ENCODE measurements at regions not wholly inside any gene's neighbourhood (a gene's known extent, or its start where the extent isn't known, plus 50 kb on each side); places are given as distances from the start of the nearest gene placed in this dataset.
"Not testable (repeated sequence)": the region's sequence is repeated elsewhere in the genome, so short reads cannot be mapped to it uniquely, and the experiment has no call there.

DNA sequence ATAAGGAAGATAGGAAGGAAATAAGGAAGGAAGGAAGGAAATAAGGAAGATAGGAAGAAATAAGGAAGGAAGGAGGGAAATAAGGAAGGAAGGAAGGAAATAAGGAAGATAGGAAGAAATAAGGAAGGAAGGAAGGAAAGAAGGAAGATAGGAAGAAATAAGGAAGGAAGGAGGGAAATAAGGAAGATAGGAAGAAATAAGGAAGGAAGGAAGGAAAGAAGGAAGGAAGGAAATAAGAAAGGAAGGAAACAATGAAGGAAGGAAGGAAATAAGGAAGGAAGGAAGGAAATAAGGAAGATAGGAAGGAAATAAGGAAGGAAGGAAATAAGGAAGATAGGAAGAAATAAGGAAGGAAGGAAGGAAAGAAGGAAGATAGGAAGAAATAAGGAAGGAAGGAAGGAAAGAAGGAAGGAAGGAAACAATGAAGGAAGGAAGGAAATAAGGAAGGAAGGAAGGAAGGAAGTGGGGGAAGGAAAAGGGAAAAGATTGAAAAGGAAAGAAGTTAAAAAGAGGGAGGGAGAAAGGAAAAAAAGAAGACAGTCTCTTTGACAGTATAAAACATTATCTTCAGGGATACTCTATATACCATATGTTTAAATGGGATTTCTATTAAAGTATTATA lies 227.1 kb downstream of the SP3 start:
- H3K4me3 Mint-ChIP-seq; ATAC-seq (replicated peaks): not testable (repeated sequence)

GRCh38 chr2:173739006-173739405 lies 226.2 kb downstream of the SP3 start:
- Mint-ChIP-seq H3K9me3 (peaks cover 4% of the 10 kb centered on the region), H3K4me3 (no peak overlapping the region), H3K36me3 (ENCODE audit: low read depth) (no peaks in the 10 kb centered on the region), H3K4me1 (no peaks in the 10 kb centered on the region), H3K27ac (no peak overlapping the region), H3K27me3 (peaks cover 17% of the 10 kb centered on the region)
- ATAC-seq (replicated peaks) = no peak

More for the DNA sequence above, 227.1 kb downstream of the SP3 start:
- not testable (repeated sequence) for H3K9me3 Mint-ChIP-seq; H3K4me1 Mint-ChIP-seq; H3K27me3 Mint-ChIP-seq; H3K36me3 Mint-ChIP-seq (ENCODE audit: low read depth); H3K27ac Mint-ChIP-seq

DNA sequence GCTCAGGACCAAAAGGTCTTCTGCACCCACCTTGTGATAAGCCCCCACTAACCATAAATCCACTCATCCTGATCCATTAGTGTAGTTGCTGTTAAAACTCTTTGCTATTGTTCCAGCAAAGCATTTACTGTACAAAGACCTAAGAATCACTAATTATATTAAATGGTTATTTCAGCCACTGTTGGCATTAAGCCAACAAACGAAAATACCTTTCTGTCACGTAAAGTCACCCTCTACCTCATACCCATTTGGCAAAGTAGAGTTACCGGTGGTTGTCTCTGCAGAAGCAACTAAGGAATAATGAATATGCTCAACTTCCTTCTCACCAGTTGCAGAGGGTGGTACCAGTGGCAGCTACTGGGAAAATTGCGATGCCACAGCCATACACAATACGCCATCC lies 224.5 kb downstream of the SP3 start:
- Mint-ChIP-seq H3K9me3 (peaks cover 4% of the 10 kb centered on the region), H3K27me3 (peaks cover 22% of the 10 kb centered on the region), H3K36me3 (ENCODE audit: low read depth) (no peaks in the 10 kb centered on the region), H3K4me1 (no peaks in the 10 kb centered on the region), H3K4me3 (no peak overlapping the region), H3K27ac (no peak overlapping the region)
- ATAC-seq (replicated peaks) = no peak

DNA sequence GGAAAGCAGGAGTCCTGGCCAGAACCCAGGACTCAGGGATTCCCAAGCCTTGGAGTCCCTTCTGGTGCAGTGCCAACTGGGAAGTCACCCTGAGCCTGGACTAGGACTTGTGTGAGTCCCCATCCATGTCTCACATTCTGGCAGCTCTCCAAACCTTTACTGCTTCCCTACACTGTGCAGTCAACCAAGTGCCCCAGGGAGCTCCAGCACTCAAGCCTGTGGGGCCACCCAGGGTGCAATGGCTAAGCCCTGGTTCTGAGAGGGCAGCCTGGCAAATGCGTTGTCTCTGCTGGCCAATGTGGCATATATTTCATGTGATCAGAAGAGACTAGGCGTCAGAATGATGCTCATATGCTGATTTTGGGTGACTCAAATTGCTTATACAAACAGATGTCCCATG lies 223.4 kb downstream of the SP3 start:
- H3K36me3 Mint-ChIP-seq (ENCODE audit: low read depth) = no peaks in the 10 kb centered on the region
- ATAC-seq (replicated peaks) = no peak
- peaks cover 26% of the 10 kb centered on the region for H3K27me3 Mint-ChIP-seq
- H3K27ac Mint-ChIP-seq = no peak overlapping the region
- no peaks in the 10 kb centered on the region for H3K4me1 Mint-ChIP-seq
- no peak overlapping the region for H3K4me3 Mint-ChIP-seq
- H3K9me3 Mint-ChIP-seq = peaks cover 4% of the 10 kb centered on the region

- Mint-ChIP-seq H3K4me3 (no peak overlapping the region), H3K4me1 (no peaks in the 10 kb centered on the region), H3K27me3 (peaks cover 34% of the 10 kb centered on the region), H3K27ac (no peak overlapping the region), H3K36me3 (ENCODE audit: low read depth) (no peaks in the 10 kb centered on the region), H3K9me3 (no peaks in the 10 kb centered on the region)
- ATAC-seq (replicated peaks) = no peak
Observed at GRCh38 chr2:173747035-173747434, 218.1 kb downstream of the SP3 start.

DNA sequence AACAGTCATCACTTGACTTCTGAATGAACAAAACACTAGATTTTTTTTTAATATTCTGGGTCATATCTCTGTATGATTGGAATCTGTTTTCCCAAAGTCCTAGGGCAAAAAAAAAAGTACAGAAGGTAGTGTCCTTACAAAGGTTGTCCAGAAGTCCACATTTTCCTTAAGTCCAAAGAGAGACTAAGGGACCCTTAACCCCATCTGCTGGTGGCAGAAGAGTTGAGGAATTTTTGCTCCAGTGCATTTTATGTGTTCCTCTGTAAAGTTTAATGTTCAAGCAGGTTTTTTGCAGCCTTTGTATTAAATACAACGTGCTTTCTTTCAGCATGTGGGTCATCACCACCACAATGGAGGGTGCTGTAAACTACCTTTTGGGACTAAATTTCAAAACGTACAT lies 215.9 kb downstream of the SP3 start:
- no peaks in the 10 kb centered on the region for H3K36me3 Mint-ChIP-seq (ENCODE audit: low read depth)
- H3K27me3 Mint-ChIP-seq = peaks cover 16% of the 10 kb centered on the region
- no peak for ATAC-seq (replicated peaks)
- no peak overlapping the region for H3K4me3 Mint-ChIP-seq
- H3K9me3 Mint-ChIP-seq = no peaks in the 10 kb centered on the region
- H3K4me1 Mint-ChIP-seq = no peaks in the 10 kb centered on the region
- no peak overlapping the region for H3K27ac Mint-ChIP-seq

- Mint-ChIP-seq H3K4me1 (no peaks in the 10 kb centered on the region), H3K4me3 (no peak overlapping the region), H3K27ac (no peak overlapping the region), H3K36me3 (ENCODE audit: low read depth) (no peaks in the 10 kb centered on the region), H3K9me3 (no peaks in the 10 kb centered on the region), H3K27me3 (peaks cover 20% of the 10 kb centered on the region)
- ATAC-seq (replicated peaks) = no peak
Observed at GRCh38 chr2:173750353-173750801, 214.8 kb downstream of the SP3 start.

DNA sequence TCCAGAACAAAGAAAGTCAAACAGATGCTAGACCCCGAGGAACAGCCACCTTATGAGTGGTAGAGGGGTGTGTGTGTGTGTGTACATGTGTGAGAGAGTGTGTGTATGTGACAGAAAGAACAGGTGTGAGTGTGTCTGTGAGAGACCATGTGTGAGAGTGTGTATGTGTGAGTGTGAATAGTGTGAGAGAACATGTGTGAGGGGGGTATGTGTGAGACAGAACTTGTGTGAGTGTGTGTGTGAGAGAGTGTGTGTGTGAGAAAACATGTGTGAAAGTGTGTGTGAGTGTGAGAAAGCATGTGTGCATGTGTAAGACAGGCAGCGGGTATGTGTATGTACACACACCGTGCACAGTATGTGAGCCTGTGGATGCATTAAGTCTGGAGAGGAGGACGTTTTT lies 214.3 kb downstream of the SP3 start:
- peaks cover 20% of the 10 kb centered on the region for H3K27me3 Mint-ChIP-seq
- no peak for ATAC-seq (replicated peaks)
- H3K4me1 Mint-ChIP-seq = no peaks in the 10 kb centered on the region

GRCh38 chr2:173751245-173751975 lies 213.8 kb downstream of the SP3 start:
- no peaks in the 10 kb centered on the region for H3K4me1 Mint-ChIP-seq
- H3K4me3 Mint-ChIP-seq = no peak overlapping the region
- H3K36me3 Mint-ChIP-seq (ENCODE audit: low read depth) = no peaks in the 10 kb centered on the region
- H3K9me3 Mint-ChIP-seq = no peaks in the 10 kb centered on the region
- no peak for ATAC-seq (replicated peaks)
- H3K27ac Mint-ChIP-seq = no peak overlapping the region
- peaks cover 21% of the 10 kb centered on the region for H3K27me3 Mint-ChIP-seq

More for the DNA sequence above, 214.3 kb downstream of the SP3 start:
- Mint-ChIP-seq H3K4me3 (no peak overlapping the region), H3K9me3 (no peaks in the 10 kb centered on the region), H3K27ac (no peak overlapping the region), H3K36me3 (ENCODE audit: low read depth) (no peaks in the 10 kb centered on the region)

DNA sequence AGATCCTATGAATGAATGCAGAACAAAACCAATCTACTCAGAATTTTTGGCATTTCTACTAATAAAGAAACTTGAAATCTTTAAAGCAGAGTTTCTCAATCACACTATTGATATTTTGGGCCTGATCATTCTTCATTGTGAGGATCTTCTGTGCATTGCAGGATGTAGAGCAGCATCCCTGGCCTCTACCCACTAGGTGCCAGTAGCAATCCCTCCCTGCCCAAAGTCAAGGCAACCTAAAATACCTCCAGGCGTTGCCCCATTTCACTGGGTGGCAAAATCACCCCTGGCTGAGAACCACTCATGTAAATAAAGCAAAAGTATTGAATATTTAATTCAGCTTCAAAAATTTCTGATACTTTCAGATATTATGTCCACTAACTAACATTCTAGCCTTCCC lies 213.0 kb downstream of the SP3 start:
- H3K36me3 Mint-ChIP-seq (ENCODE audit: low read depth) = no peaks in the 10 kb centered on the region
- peaks cover 21% of the 10 kb centered on the region for H3K27me3 Mint-ChIP-seq
- H3K4me1 Mint-ChIP-seq = no peaks in the 10 kb centered on the region
- ATAC-seq (replicated peaks) = no peak
- no peak overlapping the region for H3K4me3 Mint-ChIP-seq
- no peaks in the 10 kb centered on the region for H3K9me3 Mint-ChIP-seq
- H3K27ac Mint-ChIP-seq = no peak overlapping the region

GRCh38 chr2:173753441-173753840 lies 211.7 kb downstream of the SP3 start:
- Mint-ChIP-seq H3K4me1 (no peaks in the 10 kb centered on the region), H3K27me3 (peaks cover 25% of the 10 kb centered on the region), H3K4me3 (no peak overlapping the region), H3K9me3 (no peaks in the 10 kb centered on the region), H3K36me3 (ENCODE audit: low read depth) (no peaks in the 10 kb centered on the region), H3K27ac (no peak overlapping the region)
- no peak for ATAC-seq (replicated peaks)

DNA sequence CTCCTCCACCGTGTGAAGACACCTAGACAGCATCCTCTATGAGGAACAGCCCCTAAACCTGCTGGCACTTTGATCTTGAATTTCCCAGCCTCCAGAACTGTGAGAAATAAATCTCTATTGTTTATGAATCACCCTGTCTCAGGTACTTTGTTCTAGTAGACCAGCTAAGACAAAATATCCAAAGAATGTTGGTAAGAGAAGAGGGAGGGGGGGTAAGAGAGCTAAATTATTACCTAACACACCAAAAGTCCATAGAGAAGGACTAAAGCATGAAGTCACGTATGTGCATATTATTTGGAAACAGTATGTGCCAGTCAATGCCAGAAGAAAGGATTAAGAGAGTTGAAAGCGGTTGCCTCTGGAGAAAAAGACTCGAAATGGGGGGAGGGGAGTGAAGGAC lies 211.0 kb downstream of the SP3 start:
- no peaks in the 10 kb centered on the region for H3K4me1 Mint-ChIP-seq
- ATAC-seq (replicated peaks) = no peak
- no peaks in the 10 kb centered on the region for H3K36me3 Mint-ChIP-seq (ENCODE audit: low read depth)
- H3K27ac Mint-ChIP-seq = no peak overlapping the region
- no peak overlapping the region for H3K4me3 Mint-ChIP-seq
- peaks cover 25% of the 10 kb centered on the region for H3K27me3 Mint-ChIP-seq
- no peaks in the 10 kb centered on the region for H3K9me3 Mint-ChIP-seq

- Mint-ChIP-seq H3K27me3 (peaks cover 26% of the 10 kb centered on the region), H3K9me3 (no peaks in the 10 kb centered on the region), H3K36me3 (ENCODE audit: low read depth) (no peaks in the 10 kb centered on the region), H3K4me3 (no peak overlapping the region), H3K4me1 (no peaks in the 10 kb centered on the region), H3K27ac (no peak overlapping the region)
- no peak for ATAC-seq (replicated peaks)
Observed at GRCh38 chr2:173754837-173755236, 210.3 kb downstream of the SP3 start.

- Mint-ChIP-seq H3K27ac (no peak overlapping the region), H3K27me3 (peaks cover 22% of the 10 kb centered on the region), H3K4me1 (no peaks in the 10 kb centered on the region), H3K36me3 (ENCODE audit: low read depth) (no peaks in the 10 kb centered on the region), H3K4me3 (no peak overlapping the region), H3K9me3 (no peaks in the 10 kb centered on the region)
- ATAC-seq (replicated peaks) = no peak
Observed at GRCh38 chr2:173755798-173756197, 209.4 kb downstream of the SP3 start.

GRCh38 chr2:173759959-173760358 lies 205.2 kb downstream of the SP3 start:
- H3K9me3 Mint-ChIP-seq = no peaks in the 10 kb centered on the region

More at GRCh38 chr2:173759959-173760358, 205.2 kb downstream of the SP3 start:
- ATAC-seq (replicated peaks) = no peak
- H3K4me3 Mint-ChIP-seq = no peak overlapping the region
- H3K27me3 Mint-ChIP-seq = peaks cover 19% of the 10 kb centered on the region
- no peaks in the 10 kb centered on the region for H3K36me3 Mint-ChIP-seq (ENCODE audit: low read depth)
- no peaks in the 10 kb centered on the region for H3K4me1 Mint-ChIP-seq
- no peak overlapping the region for H3K27ac Mint-ChIP-seq
